K562 (cell line): ENCODE measurements at regions not wholly inside any gene's neighbourhood (a gene's known extent, or its start where the extent isn't known, plus 50 kb on each side); places are given as distances from the start of the nearest gene placed in this dataset.
A peak's percentile ranks its signal among the peaks of the same experiment; 100 is the strongest.

Experiments
- ARID2 ChIP-seq: fragments of 450-650 bp; IDR thresholded peaks from 2 replicates; pipeline ENCODE4 v1.6.1; 2017; ENCODE audit warnings: antibody characterized with exemption, mild to moderate bottlenecking
- BHLHE40 ChIP-seq: IDR thresholded peaks from 2 replicates; pipeline ENCODE4 v1.6.1; 2011; ENCODE audit warnings: low read length, improper control_type of control experiment
- BRCA1 ChIP-seq, 2 experiments: fragments of 450-650 bp in 1 of 2; sonication (generic) in 1 of 2; formaldehyde crosslinking in 1 of 2; IDR thresholded peaks; 2 replicates each; pipeline versions ENCODE4 v1.5.0 to v1.6.1; 2017 to 2020; ENCODE audit warnings: mild to moderate bottlenecking in 1 of 2, missing genetic modification reagents in 1 of 2
- C11orf30 ChIP-seq: fragments of 450-650 bp; IDR thresholded peaks from 2 replicates; pipeline ENCODE4 v1.6.1; 2016; ENCODE audit warnings: low read depth, mild to moderate bottlenecking
- CTBP1 ChIP-seq: fragments of 450-650 bp; IDR thresholded peaks from 2 replicates; pipeline ENCODE4 v1.6.1; 2016; ENCODE audit warnings: borderline replicate concordance
- HCFC1 ChIP-seq: IDR thresholded peaks from 2 replicates; pipeline ENCODE4 v1.6.1; 2012; ENCODE audit warnings: low read depth, low read length, improper control_type of control experiment
- HNRNPL ChIP-seq: fragments of 200-400 bp; formaldehyde crosslinking; IDR thresholded peaks from 2 replicates; pipeline ENCODE4 v1.6.1; 2017; ENCODE audit warnings: low read depth, mild to moderate bottlenecking, low read length
- ID3 ChIP-seq, 2 experiments: fragments of 250-450 bp in 1 of 2; fragments of 450-650 bp in 1 of 2; sonication (Bioruptor Pico) in 1 of 2; IDR thresholded peaks; 2 replicates each; pipeline versions ENCODE4 v1.6.1 to v1.8.0; 2016 to 2021; ENCODE audit warnings: mild to moderate bottlenecking in 2 of 2, moderate library complexity in 2 of 2, missing compliant biosample characterization in 1 of 2, missing genetic modification characterization in 1 of 2
- KAT8 ChIP-seq: fragments of 450-650 bp; IDR thresholded peaks from 2 replicates; pipeline ENCODE4 v1.6.1; 2016; ENCODE audit warnings: low read depth, mild to moderate bottlenecking
- PML ChIP-seq: IDR thresholded peaks from 2 replicates; pipeline ENCODE4 v1.6.1; 2012; ENCODE audit warnings: low read length, inconsistent platforms
- TEAD4 ChIP-seq, 2 experiments: sonication (generic) in 1 of 2; formaldehyde crosslinking in 1 of 2; IDR thresholded peaks; 2 replicates each; pipeline versions ENCODE4 v1.6.1 to v1.8.0; 2012 to 2022; ENCODE audit warnings: borderline replicate concordance in 1 of 2, inconsistent platforms in 1 of 2, low read length in 1 of 2, mild to moderate bottlenecking in 1 of 2, missing genetic modification reagents in 1 of 2
- ZNF354B ChIP-seq: fragments of 250-450 bp; sonication (Bioruptor Pico); IDR thresholded peaks from 2 replicates; pipeline ENCODE4 v1.4.0; 2020
- TF ChIP-seq, protein P1 (sequence below), 2 experiments: fragments of 450-650 bp in 1 of 2; IDR thresholded peaks; 2 replicates each; pipeline ENCODE4 v1.6.1; 2011 to 2017; ENCODE audit warnings: low read depth in 2 of 2, antibody characterized with exemption in 1 of 2, borderline replicate concordance in 1 of 2, low read length in 1 of 2, mild to moderate bottlenecking in 1 of 2, mixed read lengths in 1 of 2; ENCODE audit not compliant: control insufficient read depth in 1 of 2
- TF ChIP-seq, protein P2 (sequence below): sonication (generic); formaldehyde crosslinking; IDR thresholded peaks from 2 replicates; pipeline ENCODE4 v1.8.0; 2023; ENCODE audit warnings: missing genetic modification reagents, mild to moderate bottlenecking, borderline replicate concordance
- TF ChIP-seq, protein P3 (sequence below), 2 experiments: IDR thresholded peaks; 2 replicates each; pipeline ENCODE4 v1.6.1; 2011; ENCODE audit warnings: borderline replicate concordance in 1 of 2, control low read depth in 1 of 2, low read depth in 1 of 2, low read length in 1 of 2, mild to moderate bottlenecking in 1 of 2, mixed read lengths in 1 of 2, moderate library complexity in 1 of 2; ENCODE audit not compliant: insufficient read depth in 1 of 2, insufficient read length in 1 of 2, poor library complexity in 1 of 2, severe bottlenecking in 1 of 2; ENCODE audit errors: extremely low read depth in 1 of 2
- TF ChIP-seq, protein P4 (sequence below): sonication (generic); formaldehyde crosslinking; IDR thresholded peaks from 2 replicates; pipeline ENCODE4 v1.5.0; 2020; ENCODE audit warnings: missing genetic modification reagents

DNA sequence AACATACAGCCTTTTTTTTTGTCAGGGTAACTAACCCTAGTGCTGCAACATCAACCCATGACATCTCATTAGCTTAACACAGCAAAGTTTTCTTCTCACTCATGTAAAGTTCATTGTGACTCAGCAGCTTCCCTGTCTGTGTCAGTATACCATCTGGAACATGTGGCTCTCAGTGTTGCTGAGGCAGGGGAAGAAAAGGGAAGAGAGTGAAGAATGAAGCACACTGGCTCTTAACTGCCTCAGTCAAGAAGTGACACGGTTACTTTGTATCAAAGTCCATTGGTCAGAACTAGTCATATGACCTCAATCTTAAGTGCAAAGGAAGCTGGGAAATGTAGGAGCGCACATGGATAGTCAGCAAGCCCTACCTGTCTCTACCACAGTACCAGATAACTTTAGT, 185.0 kb upstream of the ELL2 start (continued):
- no peak for TF ChIP-seq KAT8
- peak; percentile 57; the same call in 1 of the 2 replicates for TF ChIP-seq HCFC1
- TF ChIP-seq, protein P1, sequence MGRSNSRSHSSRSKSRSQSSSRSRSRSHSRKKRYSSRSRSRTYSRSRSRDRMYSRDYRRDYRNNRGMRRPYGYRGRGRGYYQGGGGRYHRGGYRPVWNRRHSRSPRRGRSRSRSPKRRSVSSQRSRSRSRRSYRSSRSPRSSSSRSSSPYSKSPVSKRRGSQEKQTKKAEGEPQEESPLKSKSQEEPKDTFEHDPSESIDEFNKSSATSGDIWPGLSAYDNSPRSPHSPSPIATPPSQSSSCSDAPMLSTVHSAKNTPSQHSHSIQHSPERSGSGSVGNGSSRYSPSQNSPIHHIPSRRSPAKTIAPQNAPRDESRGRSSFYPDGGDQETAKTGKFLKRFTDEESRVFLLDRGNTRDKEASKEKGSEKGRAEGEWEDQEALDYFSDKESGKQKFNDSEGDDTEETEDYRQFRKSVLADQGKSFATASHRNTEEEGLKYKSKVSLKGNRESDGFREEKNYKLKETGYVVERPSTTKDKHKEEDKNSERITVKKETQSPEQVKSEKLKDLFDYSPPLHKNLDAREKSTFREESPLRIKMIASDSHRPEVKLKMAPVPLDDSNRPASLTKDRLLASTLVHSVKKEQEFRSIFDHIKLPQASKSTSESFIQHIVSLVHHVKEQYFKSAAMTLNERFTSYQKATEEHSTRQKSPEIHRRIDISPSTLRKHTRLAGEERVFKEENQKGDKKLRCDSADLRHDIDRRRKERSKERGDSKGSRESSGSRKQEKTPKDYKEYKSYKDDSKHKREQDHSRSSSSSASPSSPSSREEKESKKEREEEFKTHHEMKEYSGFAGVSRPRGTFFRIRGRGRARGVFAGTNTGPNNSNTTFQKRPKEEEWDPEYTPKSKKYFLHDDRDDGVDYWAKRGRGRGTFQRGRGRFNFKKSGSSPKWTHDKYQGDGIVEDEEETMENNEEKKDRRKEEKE (IDR thresholded peaks at IDR 0.05; ENCODE audit: borderline replicate concordance in 1 of 2, control insufficient read depth in 1 of 2, low read depth in 2 of 2, low read length in 1 of 2) = no peak
- no peak for TF ChIP-seq HNRNPL
- TF ChIP-seq ARID2 = no peak
- TF ChIP-seq BHLHE40 = no peak
- TF ChIP-seq, protein P2, sequence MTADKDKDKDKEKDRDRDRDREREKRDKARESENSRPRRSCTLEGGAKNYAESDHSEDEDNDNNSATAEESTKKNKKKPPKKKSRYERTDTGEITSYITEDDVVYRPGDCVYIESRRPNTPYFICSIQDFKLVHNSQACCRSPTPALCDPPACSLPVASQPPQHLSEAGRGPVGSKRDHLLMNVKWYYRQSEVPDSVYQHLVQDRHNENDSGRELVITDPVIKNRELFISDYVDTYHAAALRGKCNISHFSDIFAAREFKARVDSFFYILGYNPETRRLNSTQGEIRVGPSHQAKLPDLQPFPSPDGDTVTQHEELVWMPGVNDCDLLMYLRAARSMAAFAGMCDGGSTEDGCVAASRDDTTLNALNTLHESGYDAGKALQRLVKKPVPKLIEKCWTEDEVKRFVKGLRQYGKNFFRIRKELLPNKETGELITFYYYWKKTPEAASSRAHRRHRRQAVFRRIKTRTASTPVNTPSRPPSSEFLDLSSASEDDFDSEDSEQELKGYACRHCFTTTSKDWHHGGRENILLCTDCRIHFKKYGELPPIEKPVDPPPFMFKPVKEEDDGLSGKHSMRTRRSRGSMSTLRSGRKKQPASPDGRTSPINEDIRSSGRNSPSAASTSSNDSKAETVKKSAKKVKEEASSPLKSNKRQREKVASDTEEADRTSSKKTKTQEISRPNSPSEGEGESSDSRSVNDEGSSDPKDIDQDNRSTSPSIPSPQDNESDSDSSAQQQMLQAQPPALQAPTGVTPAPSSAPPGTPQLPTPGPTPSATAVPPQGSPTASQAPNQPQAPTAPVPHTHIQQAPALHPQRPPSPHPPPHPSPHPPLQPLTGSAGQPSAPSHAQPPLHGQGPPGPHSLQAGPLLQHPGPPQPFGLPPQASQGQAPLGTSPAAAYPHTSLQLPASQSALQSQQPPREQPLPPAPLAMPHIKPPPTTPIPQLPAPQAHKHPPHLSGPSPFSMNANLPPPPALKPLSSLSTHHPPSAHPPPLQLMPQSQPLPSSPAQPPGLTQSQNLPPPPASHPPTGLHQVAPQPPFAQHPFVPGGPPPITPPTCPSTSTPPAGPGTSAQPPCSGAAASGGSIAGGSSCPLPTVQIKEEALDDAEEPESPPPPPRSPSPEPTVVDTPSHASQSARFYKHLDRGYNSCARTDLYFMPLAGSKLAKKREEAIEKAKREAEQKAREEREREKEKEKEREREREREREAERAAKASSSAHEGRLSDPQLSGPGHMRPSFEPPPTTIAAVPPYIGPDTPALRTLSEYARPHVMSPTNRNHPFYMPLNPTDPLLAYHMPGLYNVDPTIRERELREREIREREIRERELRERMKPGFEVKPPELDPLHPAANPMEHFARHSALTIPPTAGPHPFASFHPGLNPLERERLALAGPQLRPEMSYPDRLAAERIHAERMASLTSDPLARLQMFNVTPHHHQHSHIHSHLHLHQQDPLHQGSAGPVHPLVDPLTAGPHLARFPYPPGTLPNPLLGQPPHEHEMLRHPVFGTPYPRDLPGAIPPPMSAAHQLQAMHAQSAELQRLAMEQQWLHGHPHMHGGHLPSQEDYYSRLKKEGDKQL = no peak
- TF ChIP-seq C11orf30 = peak; percentile 63
- TF ChIP-seq ID3 (CRISPR knock-in tag; IDR thresholded peaks at IDR 0.05) = no peak
- TF ChIP-seq ID3 (tag; IDR thresholded peaks at IDR 0.05) = no peak
- TF ChIP-seq PML = no peak
- no peak for TF ChIP-seq BRCA1 (IDR thresholded peaks at IDR 0.05)
- no peak for TF ChIP-seq BRCA1 (CRISPR knock-in tag; IDR thresholded peaks at IDR 0.05)
- peak; percentile 11; the same call in 1 of the 2 replicates for TF ChIP-seq CTBP1
- TF ChIP-seq, protein P3, sequence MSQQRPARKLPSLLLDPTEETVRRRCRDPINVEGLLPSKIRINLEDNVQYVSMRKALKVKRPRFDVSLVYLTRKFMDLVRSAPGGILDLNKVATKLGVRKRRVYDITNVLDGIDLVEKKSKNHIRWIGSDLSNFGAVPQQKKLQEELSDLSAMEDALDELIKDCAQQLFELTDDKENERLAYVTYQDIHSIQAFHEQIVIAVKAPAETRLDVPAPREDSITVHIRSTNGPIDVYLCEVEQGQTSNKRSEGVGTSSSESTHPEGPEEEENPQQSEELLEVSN (IDR thresholded peaks at IDR 0.05; ENCODE audit: borderline replicate concordance in 1 of 2, extremely low read depth in 1 of 2, insufficient read depth in 1 of 2, insufficient read length in 1 of 2, low read depth in 1 of 2, low read length in 1 of 2, poor library complexity in 1 of 2, severe bottlenecking in 1 of 2) = no peak
- no peak for TF ChIP-seq ZNF354B (CRISPR knock-in tag)
- TF ChIP-seq TEAD4 (IDR thresholded peaks at IDR 0.05; ENCODE audit: low read length) = no peak
- TF ChIP-seq TEAD4 (CRISPR knock-in tag; IDR thresholded peaks at IDR 0.05; ENCODE audit: borderline replicate concordance) = no peak
- TF ChIP-seq, protein P4, sequence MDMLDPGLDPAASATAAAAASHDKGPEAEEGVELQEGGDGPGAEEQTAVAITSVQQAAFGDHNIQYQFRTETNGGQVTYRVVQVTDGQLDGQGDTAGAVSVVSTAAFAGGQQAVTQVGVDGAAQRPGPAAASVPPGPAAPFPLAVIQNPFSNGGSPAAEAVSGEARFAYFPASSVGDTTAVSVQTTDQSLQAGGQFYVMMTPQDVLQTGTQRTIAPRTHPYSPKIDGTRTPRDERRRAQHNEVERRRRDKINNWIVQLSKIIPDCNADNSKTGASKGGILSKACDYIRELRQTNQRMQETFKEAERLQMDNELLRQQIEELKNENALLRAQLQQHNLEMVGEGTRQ (CRISPR knock-in tag) = peak; percentile 61
